HG02884 (cell line): ENCODE measurements at regions not wholly inside any gene's neighbourhood (a gene's known extent, or its start where the extent isn't known, plus 50 kb on each side); places are given as distances from the start of the nearest gene placed in this dataset.

ENCODE experiments used
- ATAC-seq: cut with Tn5 transposase; IDR thresholded peaks from one replicate; pipeline ENCODE4 v1.9.1; 2021; ENCODE audit warnings: mild to moderate bottlenecking, moderate library complexity; ENCODE audit not compliant: unreplicated experiment

GRCh38 chr5:13569090-13569715, 375.3 kb downstream of the DNAH5 start:
- no peak for ATAC-seq

- no peak for ATAC-seq
These were observed 376.7 kb downstream of the DNAH5 start for GRCh38 chr5:13567819-13568218.

- no peak for ATAC-seq
These were observed 377.6 kb downstream of the DNAH5 start for GRCh38 chr5:13566871-13567339.

- no peak for ATAC-seq
These were observed 386.1 kb downstream of the DNAH5 start for GRCh38 chr5:13558408-13558807.

DNA sequence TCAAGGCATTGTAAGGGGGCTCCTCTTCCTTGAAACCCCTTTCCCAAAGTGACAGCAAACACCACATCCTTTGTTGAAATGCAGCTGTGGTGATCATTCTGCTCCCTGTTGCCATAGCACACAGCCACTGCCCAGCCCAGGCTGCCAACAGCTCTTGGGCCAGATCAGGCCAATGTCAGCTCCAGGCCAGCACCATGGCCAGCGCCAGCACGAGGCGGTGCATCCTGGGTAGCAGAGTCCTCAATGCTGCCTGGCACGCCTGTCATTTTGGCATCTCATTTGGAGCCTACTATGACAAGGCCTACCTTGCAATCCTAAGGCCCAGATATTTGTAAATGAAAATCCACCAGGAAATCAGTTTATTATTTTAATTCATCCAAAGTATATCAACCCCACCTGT, 390.6 kb downstream of the DNAH5 start:
- ATAC-seq = no peak

- ATAC-seq = no peak
These were observed 392.1 kb downstream of the DNAH5 start for GRCh38 chr5:13552361-13552760.

DNA sequence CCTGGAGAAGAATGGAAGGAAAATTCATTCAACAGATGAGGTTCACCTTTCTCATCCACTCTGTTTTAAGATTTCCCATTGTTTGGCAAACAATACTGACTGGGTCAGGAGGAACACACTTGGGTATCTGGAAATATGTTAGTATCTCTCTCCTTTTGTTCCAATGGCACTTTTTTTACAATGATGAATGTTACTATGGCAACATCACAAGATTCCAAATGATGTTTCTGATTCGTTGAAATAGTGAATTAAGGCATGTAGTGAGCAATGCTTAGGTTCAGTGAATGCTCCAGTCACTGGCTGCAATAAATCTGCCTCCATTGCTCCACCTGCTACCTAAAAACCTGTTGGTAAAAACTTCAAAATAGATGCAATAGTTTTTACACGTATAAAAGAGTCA, 392.8 kb downstream of the DNAH5 start:
- ATAC-seq = no peak

- ATAC-seq = no peak
These were observed 404.2 kb downstream of the DNAH5 start for GRCh38 chr5:13540168-13540750.

DNA sequence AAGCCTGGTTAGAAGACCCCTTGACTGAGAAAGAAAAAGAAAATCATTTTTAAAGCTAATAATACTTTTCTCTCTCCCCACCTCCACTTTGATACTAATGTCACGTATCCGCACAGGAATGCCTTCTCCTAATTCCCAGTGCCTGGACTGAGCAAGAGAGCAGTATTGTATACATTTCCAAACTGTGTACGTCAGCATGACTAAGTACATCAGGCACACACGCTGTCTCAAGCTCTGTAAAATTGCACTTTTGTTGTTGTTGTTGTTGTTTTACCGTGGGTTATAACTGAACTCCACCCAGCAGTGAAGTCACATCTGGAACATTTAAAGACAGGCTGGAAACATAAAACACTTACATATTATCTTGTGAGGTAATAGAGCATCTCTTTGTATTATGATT, 407.6 kb downstream of the DNAH5 start:
- ATAC-seq = no peak

GRCh38 chr5:13533833-13534232, 410.7 kb downstream of the DNAH5 start:
- ATAC-seq = no peak

DNA sequence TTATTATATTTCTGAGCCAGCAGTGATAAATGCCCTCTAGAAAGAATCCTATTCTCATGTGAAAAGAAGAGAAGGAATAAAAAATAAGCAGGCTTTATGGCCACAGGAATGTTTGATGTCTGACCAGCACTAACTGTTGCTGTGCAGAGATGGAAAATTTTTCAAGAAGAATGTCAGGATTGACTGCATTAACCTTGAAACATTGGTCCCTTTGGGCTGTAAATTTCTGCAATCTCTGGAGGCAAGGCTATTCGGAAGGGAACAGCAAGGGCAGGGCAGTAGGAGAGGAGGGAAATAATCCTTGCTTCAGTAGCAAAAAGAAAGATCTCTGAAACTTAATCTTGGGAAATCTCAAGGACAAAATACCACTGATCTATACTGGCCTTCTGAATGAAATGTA, 415.2 kb downstream of the DNAH5 start:
- no peak for ATAC-seq

DNA sequence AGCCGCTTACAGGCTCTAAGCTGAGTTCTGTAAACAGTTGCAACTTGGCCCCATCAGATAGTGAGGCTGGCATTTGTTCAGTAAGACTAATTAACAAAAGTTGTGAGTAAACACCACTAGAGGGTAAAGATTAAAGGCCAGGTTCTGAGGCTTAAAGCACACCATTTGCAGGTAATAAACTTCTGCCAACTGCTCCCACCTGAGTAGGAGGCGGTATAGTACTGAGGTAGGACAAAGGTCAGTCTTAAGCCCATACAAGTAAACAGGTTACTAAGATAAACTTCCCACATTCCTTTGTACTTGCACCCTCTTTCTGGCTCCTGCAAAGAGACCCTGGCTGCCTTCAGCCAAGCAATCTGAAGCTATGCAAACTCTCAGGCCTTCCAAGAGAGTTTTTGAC, 419.6 kb downstream of the DNAH5 start:
- ATAC-seq = no peak

- no peak for ATAC-seq
These were observed 425.4 kb downstream of the DNAH5 start for GRCh38 chr5:13519131-13519530.

GRCh38 chr5:13516195-13516594, 428.3 kb downstream of the DNAH5 start:
- no peak for ATAC-seq

- no peak for ATAC-seq
These were observed 433.0 kb downstream of the DNAH5 start for GRCh38 chr5:13511442-13511841.

GRCh38 chr5:13510616-13511015, 433.9 kb downstream of the DNAH5 start:
- no peak for ATAC-seq

DNA sequence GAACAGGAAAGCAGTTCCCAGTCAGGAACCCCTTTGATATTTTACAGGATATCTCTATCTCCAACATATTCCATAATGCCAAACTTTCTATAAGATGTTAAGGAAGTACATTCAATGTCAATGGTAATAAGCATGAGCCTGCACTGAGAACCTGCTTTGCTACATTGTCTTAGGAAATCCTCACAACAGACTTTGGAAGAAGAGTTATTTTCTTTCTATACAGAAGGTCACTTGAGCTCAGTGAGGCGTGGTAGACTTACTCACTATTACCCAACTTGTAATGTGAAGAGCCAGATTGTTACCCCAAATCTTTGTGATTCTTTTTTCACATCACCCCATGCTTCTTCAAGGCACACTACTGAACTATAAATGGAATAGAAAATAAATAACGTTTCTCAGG, 435.9 kb downstream of the DNAH5 start:
- no peak for ATAC-seq

DNA sequence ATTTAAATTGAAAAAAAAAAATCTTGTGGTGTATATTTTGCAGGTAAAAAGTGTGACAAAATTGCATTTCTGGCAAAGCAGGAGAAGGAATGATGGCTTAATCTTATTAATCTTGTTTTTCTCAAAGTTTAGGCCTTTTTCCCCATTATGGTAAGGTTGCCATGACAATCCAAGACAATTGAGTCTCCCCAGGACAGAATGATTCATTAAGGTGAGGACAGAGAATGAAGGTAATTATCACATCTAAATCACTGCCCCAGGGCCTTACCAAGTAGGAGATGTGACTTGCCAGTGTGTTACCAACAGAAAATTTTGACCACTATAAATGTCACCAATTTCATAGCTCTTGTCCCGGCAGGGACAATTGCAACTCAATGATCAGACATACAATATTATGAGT, 439.2 kb downstream of the DNAH5 start:
- ATAC-seq = no peak

DNA sequence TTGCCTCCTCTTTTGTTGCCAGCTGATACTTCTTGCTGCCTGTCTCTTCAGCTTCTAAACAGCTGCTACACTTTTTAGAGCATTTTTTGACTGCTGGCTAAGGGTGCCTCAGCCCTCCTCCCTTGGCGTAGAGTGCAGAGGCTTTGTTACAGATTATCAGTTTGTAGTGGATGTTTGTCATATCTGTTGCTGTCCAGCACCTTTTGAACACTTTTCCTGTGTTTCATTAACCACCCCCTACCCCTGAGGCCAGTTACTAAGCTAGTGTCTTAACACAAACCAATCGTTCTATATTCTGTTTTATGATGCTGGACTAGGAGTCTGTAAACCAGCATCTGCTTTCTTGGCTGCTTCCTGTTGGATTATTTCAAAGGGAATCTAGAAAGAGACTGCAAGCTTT, 441.5 kb downstream of the DNAH5 start:
- no peak for ATAC-seq

DNA sequence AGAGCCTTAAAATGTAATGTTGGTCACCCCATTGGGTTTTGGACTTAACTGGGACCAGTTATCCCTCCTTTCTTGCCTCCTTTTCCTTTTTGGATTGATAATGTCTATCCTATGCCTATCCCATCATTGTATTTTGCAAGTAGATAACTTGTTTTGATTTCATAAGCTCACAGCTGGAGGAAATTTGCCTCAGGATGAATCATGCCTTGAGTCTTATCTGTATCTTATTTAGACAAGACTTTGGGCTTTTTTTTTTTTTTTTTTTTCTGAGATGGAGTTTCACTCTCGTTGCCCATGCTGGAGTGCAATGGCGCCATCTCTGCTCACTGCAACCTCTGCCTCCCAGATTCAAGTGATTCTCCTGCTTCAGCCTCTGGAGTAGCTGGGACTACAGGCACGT, 443.3 kb downstream of the DNAH5 start:
- no peak for ATAC-seq

- ATAC-seq = no peak
These were observed 446.2 kb downstream of the DNAH5 start for GRCh38 chr5:13498279-13498678.

GRCh38 chr5:13488254-13488931, 456.1 kb downstream of the DNAH5 start:
- no peak for ATAC-seq
